ENCODE measurements at regions not wholly inside any gene's neighbourhood (a gene's known extent, or its start where the extent isn't known, plus 50 kb on each side); places are given as distances from the start of the nearest gene placed in this dataset.

GRCh38 chr2:83015035-83015715 lies 1443.9 kb downstream of the SUCLG1 start:
- intact Hi-C loops (cut with DNase I): no loop called here
- no peaks in the 10 kb centered on the region for H3K36me3 ChIP-seq
- WGBS, 2 donors: 67 to 79% methylated on average over 2 of the region's 2 CpGs
- no peaks in the 10 kb centered on the region for H3K9me3 ChIP-seq
- H3K27ac ChIP-seq: no peak overlapping the region
- FAIRE-seq (no peak), ATAC-seq (no peak), DNase-seq (no peak)
- no peaks in the 10 kb centered on the region for H3K27me3 ChIP-seq
- no peaks in the 10 kb centered on the region for H3K4me1 ChIP-seq
- no peak overlapping the region for H3K4me3 ChIP-seq
- no peak for TF ChIP-seq CTCF (IDR thresholded peaks at IDR 0.05)

GRCh38 chr2:83014462-83014861 lies 1444.6 kb downstream of the SUCLG1 start:
- Histone ChIP-seq H3K9me3 (no peaks in the 10 kb centered on the region), H3K4me3 (no peak overlapping the region), H3K27ac (no peak overlapping the region), H3K4me1 (no peaks in the 10 kb centered on the region), H3K36me3 (no peaks in the 10 kb centered on the region), H3K27me3 (no peaks in the 10 kb centered on the region)
- FAIRE-seq (no peak), DNase-seq (no peak), ATAC-seq (no peak)
- WGBS, 2 donors: 34 to 46% methylated on average over 2 of the region's 2 CpGs
- intact Hi-C loops (cut with DNase I): no loop called here
- no peak for TF ChIP-seq CTCF (IDR thresholded peaks at IDR 0.05)

GRCh38 chr2:83006961-83007360 lies 1452.1 kb downstream of the SUCLG1 start:
- no peak overlapping the region for H3K27ac ChIP-seq
- ATAC-seq (no peak), DNase-seq (no peak), FAIRE-seq (no peak)
- no peaks in the 10 kb centered on the region for H3K4me1 ChIP-seq
- intact Hi-C loops (cut with DNase I): no loop called here
- TF ChIP-seq CTCF (IDR thresholded peaks at IDR 0.05): no peak
- no peaks in the 10 kb centered on the region for H3K27me3 ChIP-seq
- H3K4me3 ChIP-seq: no peak overlapping the region
- no peaks in the 10 kb centered on the region for H3K36me3 ChIP-seq
- no peaks in the 10 kb centered on the region for H3K9me3 ChIP-seq
- WGBS, 2 donors: 27 to 28% methylated on average over 2 of the region's 2 CpGs

GRCh38 chr2:83003555-83003954 lies 1455.5 kb downstream of the SUCLG1 start:
- no peak for TF ChIP-seq CTCF (IDR thresholded peaks at IDR 0.05)
- DNase-seq (no peak), FAIRE-seq (no peak), ATAC-seq (no peak)
- no peaks in the 10 kb centered on the region for H3K9me3 ChIP-seq
- 65 to 84% methylated on average over 2 of the region's 2 CpGs for WGBS, 2 donors
- H3K4me3 ChIP-seq: no peak overlapping the region
- no peaks in the 10 kb centered on the region for H3K4me1 ChIP-seq
- intact Hi-C loops (cut with DNase I): no loop called here
- no peaks in the 10 kb centered on the region for H3K27me3 ChIP-seq
- H3K27ac ChIP-seq: no peak overlapping the region
- H3K36me3 ChIP-seq: no peaks in the 10 kb centered on the region

- intact Hi-C loops (cut with DNase I): no loop called here
- 46 to 47% methylated on average over 2 of the region's 2 CpGs for WGBS, 2 donors
Measured at GRCh38 chr2:83002706-83003105, 1456.4 kb downstream of the SUCLG1 start.

More at GRCh38 chr2:83002706-83003105, 1456.4 kb downstream of the SUCLG1 start:
- Histone ChIP-seq H3K36me3 (no peaks in the 10 kb centered on the region), H3K4me3 (no peak overlapping the region), H3K4me1 (no peaks in the 10 kb centered on the region), H3K27me3 (no peaks in the 10 kb centered on the region), H3K27ac (no peak overlapping the region), H3K9me3 (no peaks in the 10 kb centered on the region)
- DNase-seq (no peak), ATAC-seq (no peak), FAIRE-seq (no peak)
- no peak for TF ChIP-seq CTCF (IDR thresholded peaks at IDR 0.05)

Data from pancreas (tissue), 10 donors.